Activated CD4-positive, alpha-beta T cell treated with anti-CD3 and anti-CD28 coated beads, Interleukin-2, amount 10 ng/mL, durations not matched to agents 24 days and 14 days (primary cell): ENCODE measurements at regions not wholly inside any gene's neighbourhood (a gene's known extent, or its start where the extent isn't known, plus 50 kb on each side); places are given as distances from the start of the nearest gene placed in this dataset.
"Not testable (repeated sequence)": the region's sequence is repeated elsewhere in the genome, so short reads cannot be mapped to it uniquely, and the experiment has no call there.

Experiments
- DNase-seq: peaks from one replicate; pipeline ENCODE4 v3.0.0; 2022
- H3K27ac Mint-ChIP-seq: one replicate; pipeline ENCODE4 v1.8.0; 2022; ENCODE audit warnings: mild to moderate bottlenecking, mixed read lengths
- H3K27me3 Mint-ChIP-seq: one replicate; pipeline ENCODE4 v1.8.0; 2022; ENCODE audit warnings: mixed read lengths
- H3K36me3 Mint-ChIP-seq: one replicate; pipeline ENCODE4 v1.8.0; 2022; ENCODE audit warnings: low read depth, mild to moderate bottlenecking, mixed read lengths
- H3K4me1 Mint-ChIP-seq: one replicate; pipeline ENCODE4 v1.8.0; 2021; ENCODE audit warnings: mixed read lengths
- H3K4me3 Mint-ChIP-seq: one replicate; pipeline ENCODE4 v1.8.0; 2022; ENCODE audit warnings: mild to moderate bottlenecking, moderate library complexity, mixed read lengths
- H3K9me3 Mint-ChIP-seq: one replicate; pipeline ENCODE4 v1.8.0; 2021; ENCODE audit warnings: mixed read lengths
- intact Hi-C: fragments of 100-400 bp; cut with micrococcal nuclease; formaldehyde crosslinking; loops from one replicate; pipeline ENCODE4 v1.15.1; 2023

DNA sequence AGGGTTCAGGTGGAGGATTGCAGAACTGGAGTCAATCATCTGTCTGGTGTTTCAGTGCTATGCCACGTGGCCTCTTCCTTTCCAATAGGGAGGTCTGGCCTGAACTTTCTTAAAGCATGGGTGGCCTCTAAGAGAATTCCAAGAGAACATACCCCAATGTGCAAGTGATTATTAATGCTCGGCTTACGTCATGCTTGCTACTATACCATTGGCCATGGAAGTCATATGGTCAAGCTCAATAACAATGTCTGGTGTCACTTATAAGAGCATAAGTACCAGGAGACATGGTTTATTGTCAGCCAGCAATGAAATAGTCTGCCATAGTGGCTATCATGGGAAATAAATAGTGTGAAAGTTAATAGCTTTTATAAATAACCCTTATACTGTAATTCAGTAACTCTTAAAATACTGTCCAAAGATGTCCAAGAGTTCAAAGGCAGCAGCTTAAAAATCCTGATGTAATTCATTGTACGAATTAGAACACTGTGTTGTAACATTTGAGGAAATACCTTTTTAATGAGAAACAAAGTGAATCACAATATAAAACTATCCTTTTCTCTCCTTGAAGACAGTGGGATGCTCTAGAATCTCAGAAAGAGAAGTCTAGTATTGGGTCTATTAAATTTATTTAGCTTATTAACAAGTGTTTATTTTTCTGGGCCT lies 355.4 kb upstream of the PRR16 start:
- no peak for DNase-seq
- H3K9me3 Mint-ChIP-seq, result no peaks in the 10 kb centered on the region
- no peak overlapping the region for H3K27ac Mint-ChIP-seq
- intact Hi-C loops, result no loop called here
- H3K4me1 Mint-ChIP-seq, result no peaks in the 10 kb centered on the region
- no peak overlapping the region for H3K4me3 Mint-ChIP-seq
- no peaks in the 10 kb centered on the region for H3K27me3 Mint-ChIP-seq
- H3K36me3 Mint-ChIP-seq, result no peaks in the 10 kb centered on the region

DNA sequence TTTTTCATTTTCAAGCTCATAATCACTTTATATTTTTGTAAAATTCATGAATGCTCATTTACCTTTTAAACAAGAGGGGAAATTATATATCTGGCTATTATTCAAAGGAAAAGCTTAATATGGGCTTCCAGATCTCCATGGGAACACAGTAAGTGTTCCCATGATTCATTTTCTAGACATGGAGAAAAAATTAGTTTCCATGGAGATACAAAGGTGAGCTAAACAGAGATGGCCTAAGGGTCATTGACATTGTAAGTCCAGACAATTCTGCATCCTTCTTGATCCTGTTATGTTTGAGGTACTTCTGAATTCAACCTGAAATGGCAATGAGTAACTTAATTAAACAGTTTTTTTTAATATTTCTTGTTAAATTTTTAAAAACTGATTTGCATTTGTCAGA lies 341.4 kb upstream of the PRR16 start:
- no peaks in the 10 kb centered on the region for H3K27me3 Mint-ChIP-seq
- H3K9me3 Mint-ChIP-seq, result peaks cover 6% of the 10 kb centered on the region
- intact Hi-C loops, result no loop called here
- H3K36me3 Mint-ChIP-seq, result no peaks in the 10 kb centered on the region
- H3K4me3 Mint-ChIP-seq, result no peak overlapping the region
- H3K4me1 Mint-ChIP-seq, result no peaks in the 10 kb centered on the region
- DNase-seq, result no peak
- H3K27ac Mint-ChIP-seq, result no peak overlapping the region

DNA sequence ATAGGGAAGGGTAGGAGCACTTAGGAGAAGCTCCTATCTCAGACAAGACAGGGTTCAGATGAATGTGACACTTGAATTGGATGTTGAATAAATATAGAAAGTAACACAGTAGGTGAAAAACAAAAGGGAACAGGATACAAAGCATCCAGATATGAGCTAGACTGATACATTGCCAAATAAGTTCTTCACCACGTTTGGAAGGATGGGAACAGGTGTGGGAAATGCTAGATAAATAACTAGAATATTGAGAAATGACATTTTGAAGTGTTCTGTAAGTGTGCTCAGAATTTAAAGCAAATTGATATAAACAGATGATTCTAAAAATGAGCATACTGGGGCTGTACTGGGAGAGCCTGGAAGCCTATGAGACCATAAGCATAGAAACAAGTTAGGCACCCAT lies 340.1 kb upstream of the PRR16 start:
- intact Hi-C loops, result no loop called here
- Mint-ChIP-seq H3K9me3 (no peaks in the 10 kb centered on the region), H3K27ac (no peak overlapping the region), H3K27me3 (no peaks in the 10 kb centered on the region), H3K4me1 (no peaks in the 10 kb centered on the region), H3K4me3 (no peak overlapping the region), H3K36me3 (no peaks in the 10 kb centered on the region)
- DNase-seq, result no peak

DNA sequence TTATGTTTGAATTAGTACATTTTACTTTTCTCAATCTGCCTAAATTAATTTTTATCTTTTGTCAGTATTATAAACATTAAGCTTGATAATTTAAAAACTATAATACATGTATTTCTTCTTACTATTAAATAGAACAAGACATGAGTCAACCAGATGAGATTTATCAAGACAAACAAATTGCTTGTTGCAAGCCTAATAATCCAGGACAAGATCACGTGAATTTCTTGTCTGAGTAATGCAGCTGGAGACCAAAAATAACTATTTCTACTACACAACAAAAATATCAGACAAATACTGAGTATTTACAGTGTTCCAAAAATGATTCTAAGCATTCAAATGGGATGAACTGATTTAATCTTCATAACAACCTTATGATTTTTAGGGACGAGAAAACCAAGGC lies 339.1 kb upstream of the PRR16 start:
- DNase-seq, result no peak
- Mint-ChIP-seq H3K27me3 (no peaks in the 10 kb centered on the region), H3K9me3 (no peaks in the 10 kb centered on the region), H3K4me1 (no peaks in the 10 kb centered on the region), H3K4me3 (no peak overlapping the region), H3K27ac (no peak overlapping the region), H3K36me3 (no peaks in the 10 kb centered on the region)
- intact Hi-C loops, result no loop called here

DNA sequence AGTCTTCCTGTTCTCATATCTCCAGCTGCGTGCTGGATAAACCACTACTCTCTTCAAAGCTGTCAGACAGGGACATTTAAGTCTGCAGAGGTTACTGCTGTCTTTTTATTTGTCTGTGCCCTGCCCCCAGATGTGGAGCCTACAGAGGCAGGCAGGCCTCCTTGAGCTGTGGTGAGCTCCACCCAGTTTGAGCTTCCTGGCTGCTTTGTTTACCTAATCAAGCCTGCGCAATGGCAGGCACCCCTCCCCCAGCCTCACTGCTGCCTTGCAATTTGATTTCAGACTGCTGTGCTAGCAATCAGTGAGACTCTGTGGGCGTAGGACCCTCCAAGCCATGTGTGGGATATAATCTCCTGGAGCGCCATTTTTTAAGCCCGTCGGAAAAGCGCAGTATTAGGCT lies 331.8 kb upstream of the PRR16 start:
- H3K4me3 Mint-ChIP-seq, result peak overlapping the region; percentile 30
- H3K27me3 Mint-ChIP-seq, DNase-seq, H3K36me3 Mint-ChIP-seq, H3K4me1 Mint-ChIP-seq, intact Hi-C loops, H3K27ac Mint-ChIP-seq, H3K9me3 Mint-ChIP-seq: not testable (repeated sequence)

DNA sequence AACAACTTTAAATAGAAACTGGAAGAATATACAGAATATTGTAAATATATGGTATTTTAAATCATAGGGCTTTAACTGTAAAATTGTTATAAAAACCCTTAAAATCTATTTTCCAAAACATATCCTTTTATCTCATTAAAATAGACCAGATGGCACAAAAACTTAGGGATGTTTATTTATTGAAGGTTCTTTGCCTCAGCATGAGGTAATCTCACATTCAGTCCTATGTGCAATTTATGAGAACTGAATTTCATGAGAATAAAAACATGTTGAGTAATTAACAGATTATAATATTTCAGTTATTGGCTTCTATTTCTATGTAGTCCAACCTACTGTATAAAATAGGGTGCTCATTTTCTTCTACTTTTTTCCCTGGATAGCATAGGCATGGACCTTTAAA lies 329.2 kb upstream of the PRR16 start:
- Mint-ChIP-seq H3K4me3 (no peak overlapping the region), H3K27ac (no peak overlapping the region), H3K27me3 (no peaks in the 10 kb centered on the region), H3K9me3 (peaks cover 4% of the 10 kb centered on the region), H3K36me3 (no peaks in the 10 kb centered on the region), H3K4me1 (no peaks in the 10 kb centered on the region)
- intact Hi-C loops, result no loop called here
- DNase-seq, result no peak

DNA sequence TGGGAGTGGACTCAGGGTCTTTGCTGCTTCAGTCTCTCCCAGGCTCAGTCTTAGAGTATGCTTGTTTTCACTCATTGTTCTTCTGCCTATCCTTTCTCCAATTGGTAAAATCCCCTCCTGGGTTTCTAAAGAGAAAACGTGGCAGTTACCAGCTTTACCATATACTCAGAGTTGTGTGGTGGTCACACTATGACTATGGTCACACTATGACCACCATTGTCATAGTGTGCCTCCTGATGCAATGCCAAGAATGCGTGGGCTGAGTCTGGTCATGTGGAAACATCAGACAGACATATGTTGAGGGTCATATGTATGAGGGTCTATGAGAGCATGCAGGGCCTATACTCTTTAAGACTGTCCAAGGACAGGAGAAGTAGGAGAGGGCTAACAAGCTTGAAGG lies 326.5 kb upstream of the PRR16 start:
- Mint-ChIP-seq H3K9me3 (peaks cover 4% of the 10 kb centered on the region), H3K36me3 (no peaks in the 10 kb centered on the region), H3K27me3 (no peaks in the 10 kb centered on the region), H3K4me3 (no peak overlapping the region), H3K4me1 (no peaks in the 10 kb centered on the region), H3K27ac (peak overlapping the region; percentile 12)
- no peak for DNase-seq
- intact Hi-C loops, result no loop called here

DNA sequence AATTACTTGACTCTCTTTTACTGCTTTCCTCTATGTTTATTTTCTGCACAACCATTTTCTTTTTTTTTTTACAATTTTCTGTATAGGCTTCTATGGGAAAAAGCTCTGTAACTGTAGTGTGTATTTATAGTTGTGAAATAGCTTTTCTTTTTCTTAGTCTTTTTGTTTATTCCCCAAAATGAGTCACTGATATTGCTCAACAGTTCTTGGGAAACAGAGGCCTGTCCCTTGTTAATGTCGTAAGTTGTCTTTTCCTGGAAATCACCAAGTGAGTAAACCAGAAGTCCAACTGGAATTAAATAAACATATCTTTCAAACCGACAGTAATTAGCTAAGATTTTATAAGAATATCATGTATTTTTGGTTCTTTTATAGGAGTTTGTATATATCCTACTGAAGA lies 325.1 kb upstream of the PRR16 start:
- Mint-ChIP-seq H3K27ac (no peak overlapping the region), H3K9me3 (peaks cover 4% of the 10 kb centered on the region), H3K27me3 (no peaks in the 10 kb centered on the region), H3K36me3 (no peaks in the 10 kb centered on the region), H3K4me1 (no peaks in the 10 kb centered on the region), H3K4me3 (no peak overlapping the region)
- no peak for DNase-seq
- intact Hi-C loops, result no loop called here

DNA sequence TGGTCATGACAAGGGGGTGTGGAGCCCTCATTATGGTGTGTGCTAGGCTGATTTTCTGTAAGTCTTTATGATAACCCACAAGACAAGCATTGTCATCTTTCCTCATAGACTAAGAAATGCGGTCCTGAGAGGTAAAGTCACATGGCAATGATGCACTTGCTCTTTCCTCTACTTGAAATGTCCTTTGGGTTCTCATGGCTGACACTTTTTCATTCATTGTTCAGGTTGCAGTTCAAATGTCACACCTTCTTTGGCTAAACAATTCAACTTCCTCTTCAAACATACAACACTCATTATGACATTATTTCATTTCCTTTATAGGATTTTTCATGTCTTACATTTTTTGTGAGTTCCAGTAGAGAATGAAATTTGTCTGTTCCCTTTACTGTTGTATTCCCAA lies 323.6 kb upstream of the PRR16 start:
- intact Hi-C loops, result no loop called here
- H3K27me3 Mint-ChIP-seq, result no peaks in the 10 kb centered on the region
- no peak overlapping the region for H3K27ac Mint-ChIP-seq
- no peaks in the 10 kb centered on the region for H3K4me1 Mint-ChIP-seq
- no peak overlapping the region for H3K4me3 Mint-ChIP-seq
- DNase-seq, result no peak
- H3K9me3 Mint-ChIP-seq, result peaks cover 4% of the 10 kb centered on the region
- no peaks in the 10 kb centered on the region for H3K36me3 Mint-ChIP-seq

DNA sequence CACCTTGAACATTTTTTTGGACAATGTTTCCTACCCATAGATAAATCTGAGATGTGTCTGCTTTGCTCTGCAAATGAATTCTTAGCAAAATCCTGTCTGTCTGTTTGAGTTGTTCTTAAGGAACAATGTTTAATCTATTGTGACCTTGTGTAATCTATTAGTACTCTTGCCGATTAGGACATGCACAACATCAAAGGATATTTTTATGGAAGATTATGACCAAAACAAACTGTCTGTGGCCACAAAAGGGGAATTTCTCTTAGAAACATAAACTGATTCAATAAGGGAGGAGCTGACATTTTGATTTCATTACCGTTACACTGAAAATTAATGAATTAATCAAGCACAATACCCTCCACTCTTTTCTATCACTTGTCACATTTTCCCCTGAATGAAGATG lies 323.0 kb upstream of the PRR16 start:
- Mint-ChIP-seq H3K4me3 (no peak overlapping the region), H3K27me3 (no peaks in the 10 kb centered on the region), H3K4me1 (no peaks in the 10 kb centered on the region), H3K27ac (no peak overlapping the region), H3K36me3 (no peaks in the 10 kb centered on the region), H3K9me3 (peaks cover 8% of the 10 kb centered on the region)
- no peak for DNase-seq
- intact Hi-C loops, result no loop called here

DNA sequence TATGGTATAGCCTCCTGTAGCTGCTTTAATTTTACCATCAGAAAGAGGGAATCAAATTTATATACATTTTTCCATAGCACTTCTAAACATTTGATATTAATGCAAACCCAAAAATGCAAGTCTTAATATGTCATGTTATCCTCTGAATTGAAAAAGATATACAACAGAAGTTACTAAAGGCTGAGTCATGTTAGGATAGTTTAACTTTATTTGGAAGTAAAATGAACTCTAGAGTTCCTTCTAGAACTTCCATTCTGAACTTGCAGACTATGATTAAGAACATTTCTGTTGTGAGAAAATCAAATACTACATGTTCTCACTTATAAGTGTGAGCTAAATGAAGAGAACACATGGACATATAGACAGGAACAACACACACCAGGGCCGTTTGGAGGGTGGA lies 317.3 kb upstream of the PRR16 start:
- intact Hi-C loops, result no loop called here
- Mint-ChIP-seq H3K27me3 (no peaks in the 10 kb centered on the region), H3K9me3 (peaks cover 6% of the 10 kb centered on the region), H3K36me3 (no peaks in the 10 kb centered on the region), H3K4me1 (no peaks in the 10 kb centered on the region), H3K27ac (no peak overlapping the region), H3K4me3 (no peak overlapping the region)
- no peak for DNase-seq

DNA sequence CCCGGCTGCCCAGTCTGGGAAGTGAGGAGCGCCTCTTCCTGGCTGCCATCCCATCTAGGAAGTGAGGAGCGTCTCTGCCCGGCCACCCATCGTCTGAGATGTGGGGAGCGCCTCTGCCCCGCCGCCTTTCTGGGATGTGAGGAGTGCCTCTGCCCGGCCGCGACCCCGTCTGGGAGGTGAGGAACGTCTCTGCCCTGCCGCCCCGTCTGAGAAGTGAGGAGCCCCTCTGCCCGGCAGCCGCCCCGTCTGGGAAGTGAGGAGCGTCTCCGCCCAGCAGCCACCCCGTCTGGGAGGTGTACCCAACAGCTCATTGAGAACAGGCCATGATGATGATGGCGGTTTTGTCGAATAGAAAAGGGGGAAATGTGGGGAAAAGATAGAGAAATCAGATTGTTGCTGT lies 316.2 kb upstream of the PRR16 start:
- intact Hi-C loops, H3K9me3 Mint-ChIP-seq: not testable (repeated sequence)

DNA sequence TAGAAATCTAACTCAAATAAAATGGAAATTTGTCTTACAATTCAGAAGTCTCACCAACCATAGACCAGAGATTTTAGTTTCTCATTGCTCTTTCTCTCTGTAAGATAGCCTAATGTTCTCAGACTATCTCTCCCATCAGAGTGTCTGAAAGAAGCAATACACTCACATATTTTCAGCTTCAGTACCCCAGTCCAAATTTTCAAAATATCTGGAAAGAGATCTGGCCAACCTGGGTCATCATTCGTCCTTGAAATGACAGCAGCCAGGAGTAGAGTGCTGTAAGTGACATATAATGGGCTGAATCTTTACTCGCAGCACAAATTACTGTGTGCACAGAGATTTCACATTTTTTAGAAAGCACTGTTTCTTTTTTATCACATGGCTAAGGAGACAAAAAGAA lies 313.3 kb upstream of the PRR16 start:
- no peaks in the 10 kb centered on the region for H3K27me3 Mint-ChIP-seq
- H3K9me3 Mint-ChIP-seq, result peaks cover 5% of the 10 kb centered on the region
- no peak overlapping the region for H3K27ac Mint-ChIP-seq
- intact Hi-C loops, result no loop called here
- no peak for DNase-seq
- H3K36me3 Mint-ChIP-seq, result no peaks in the 10 kb centered on the region
- H3K4me1 Mint-ChIP-seq, result no peaks in the 10 kb centered on the region
- H3K4me3 Mint-ChIP-seq, result no peak overlapping the region

More for the DNA sequence above, 316.2 kb upstream of the PRR16 start:
- H3K4me1 Mint-ChIP-seq, H3K4me3 Mint-ChIP-seq, H3K36me3 Mint-ChIP-seq, H3K27me3 Mint-ChIP-seq, DNase-seq, H3K27ac Mint-ChIP-seq: not testable (repeated sequence)

DNA sequence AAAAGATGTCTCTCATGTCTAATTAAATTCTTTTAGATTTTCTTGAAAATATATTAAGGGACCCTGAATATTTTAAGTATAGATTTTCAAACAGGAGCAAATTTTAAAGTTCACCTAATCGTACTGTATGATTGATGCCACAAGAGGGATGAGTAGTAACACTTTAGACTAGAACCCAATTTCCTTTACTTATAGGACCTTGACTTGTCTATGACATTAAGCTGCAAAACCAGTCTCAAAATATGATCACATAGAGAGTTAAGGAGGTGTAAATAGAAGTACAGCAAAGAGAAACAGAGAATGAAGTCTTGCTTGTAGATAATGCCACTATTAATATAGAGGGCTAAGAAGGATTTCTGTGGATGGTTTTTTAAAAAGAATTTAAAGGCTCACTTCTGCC lies 312.9 kb upstream of the PRR16 start:
- no peaks in the 10 kb centered on the region for H3K27me3 Mint-ChIP-seq
- H3K4me3 Mint-ChIP-seq, result no peak overlapping the region
- H3K9me3 Mint-ChIP-seq, result peaks cover under 1% of the 10 kb centered on the region
- no peak for DNase-seq
- no peaks in the 10 kb centered on the region for H3K4me1 Mint-ChIP-seq
- no peak overlapping the region for H3K27ac Mint-ChIP-seq
- H3K36me3 Mint-ChIP-seq, result no peaks in the 10 kb centered on the region
- intact Hi-C loops, result no loop called here

DNA sequence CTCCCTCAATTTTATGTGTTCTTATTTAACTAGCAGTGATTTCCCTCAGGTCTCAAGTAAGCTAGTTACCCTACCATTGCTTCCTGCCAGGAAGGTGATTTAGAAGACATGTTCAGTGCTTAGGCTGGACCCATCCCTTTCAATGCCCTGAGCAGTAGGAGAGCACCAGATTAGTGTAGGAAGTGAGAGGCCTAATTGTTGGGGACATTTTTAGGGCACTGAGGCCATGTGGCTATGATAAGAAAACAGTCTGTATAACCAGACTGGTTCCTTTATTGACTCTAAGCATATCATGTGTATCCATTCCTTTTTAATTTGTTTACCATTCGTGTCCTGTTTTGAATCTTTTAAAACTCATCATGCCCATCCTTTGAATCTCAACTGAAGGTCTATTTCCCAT lies 312.3 kb upstream of the PRR16 start:
- Mint-ChIP-seq H3K27me3 (no peaks in the 10 kb centered on the region), H3K4me1 (no peaks in the 10 kb centered on the region), H3K36me3 (no peaks in the 10 kb centered on the region), H3K27ac (no peak overlapping the region), H3K4me3 (no peak overlapping the region), H3K9me3 (no peaks in the 10 kb centered on the region)
- intact Hi-C loops, result no loop called here
- DNase-seq, result no peak
